Pancreas (tissue), 10 donors: ENCODE measurements at regions not wholly inside any gene's neighbourhood (a gene's known extent, or its start where the extent isn't known, plus 50 kb on each side); places are given as distances from the start of the nearest gene placed in this dataset.
A peak's percentile ranks its signal among the peaks of the same experiment; 100 is the strongest.

Source experiments
- ATAC-seq, 4 donors: fragments of 200-7000 bp; cut with Tn5 transposase; one replicate each; pipeline versions ENCODE4 v1.8.0 to v1.9.1; 2020; ENCODE audit warnings: mild to moderate bottlenecking in 4 of 4, moderate library complexity in 4 of 4
- DNase-seq, 6 donors: peaks; one replicate each; pipeline ENCODE4 v3.0.0-alpha.2; 2020
- FAIRE-seq: peaks from 2 replicates; lab custom pipeline; 2012; peaks lifted over from hg19 to GRCh38; lab: Jason Lieb, UNC
- H3K27ac ChIP-seq, 4 donors: fragments of 200-600 bp; sonication (generic); 1 replicate in 3 of 4; 2 replicates in 1 of 4; pipeline versions ENCODE4 v1.5.0 to v1.8.0; 2020
- H3K27me3 ChIP-seq, 4 donors: fragments of 200-600 bp; one replicate each; pipeline ENCODE4 v1.8.0; 2021
- H3K36me3 ChIP-seq, 3 donors: fragments of 200-600 bp; sonication (generic) in 1 of 3; one replicate each; pipeline versions ENCODE4 v1.5.0 to v1.8.0; 2020 to 2021
- H3K4me1 ChIP-seq, 3 donors: fragments of 200-600 bp; one replicate each; pipeline ENCODE4 v1.8.0; 2021
- H3K4me3 ChIP-seq, 4 donors: fragments of 200-600 bp; sonication (generic) in 2 of 4; one replicate each; pipeline versions ENCODE4 v1.5.0 to v1.8.0; 2020 to 2021
- H3K9me3 ChIP-seq, 4 donors: fragments of 200-600 bp; one replicate each; pipeline ENCODE4 v1.8.0; 2021
- WGBS, 2 donors: extraction: QIAGEN DNeasy Blood & Tissue Kit; methylation state at CpG; one replicate each; pipeline ENCODE4 v1.1.7; 2013; 5-methylcytosine and 5-hydroxymethylcytosine counted together
- intact Hi-C, 3 donors: fragments of 100-400 bp; cut with DNase I; formaldehyde crosslinking; loops; one replicate each; pipeline versions ENCODE4 v1.11.1 to v1.14.2; 2022
- TF ChIP-seq, protein P1 (sequence below), 4 donors: fragments of 200-600 bp; sonication (generic) in 3 of 4; IDR thresholded peaks; one replicate each; pipeline versions ENCODE4 v1.5.0 to v1.8.0; 2021; ENCODE audit warnings: antibody characterized with exemption in 4 of 4
- donor health status: healthy with polysubstance abuse.
- donor health status: DM: no; HTN: no; CAD: no; lungs with moderate emphysema.
- donor health status: DM: no; HTN: no; CAD: no.
- donor health status: control.
- donor health status: control.
- donor health status: Bipolar disorder and iron deficiency.
- donor health status: DM: yes; HTN: yes; CAD: no.
- donor health status: DM: no; HTN: no; CAD: no.
- donor health status: DM: no; HTN: no; CAD: no.
- donor health status: DM: yes; HTN: yes; CAD: no.

DNA sequence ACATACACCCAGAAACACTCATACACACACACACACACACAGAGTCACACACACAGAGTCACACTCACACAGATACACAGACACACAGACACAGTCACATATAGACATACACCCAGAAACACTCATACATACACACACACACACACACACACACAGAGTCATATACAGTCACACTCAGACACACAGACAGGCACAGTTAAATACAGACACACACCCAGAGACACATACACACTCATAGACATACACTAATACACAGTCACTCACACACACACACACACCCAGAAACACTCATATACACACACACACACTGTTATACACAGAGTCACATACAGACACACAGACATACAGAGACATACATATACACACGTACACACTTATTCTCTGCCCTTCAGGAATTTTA is 250.9 kb downstream of the QKI start:
- 78 to 91% methylated on average over 1 of the region's 1 CpG for WGBS, 2 donors
- H3K27ac ChIP-seq = no peak overlapping the region
- no peaks in the 10 kb centered on the region for H3K9me3 ChIP-seq
- intact Hi-C loops = no loop called here
- DNase-seq (no peak), ATAC-seq (no peak), FAIRE-seq (no peak)
- no peaks in the 10 kb centered on the region for H3K27me3 ChIP-seq
- no peak overlapping the region for H3K4me3 ChIP-seq
- H3K36me3 ChIP-seq = no peaks in the 10 kb centered on the region
- TF ChIP-seq, protein P1, sequence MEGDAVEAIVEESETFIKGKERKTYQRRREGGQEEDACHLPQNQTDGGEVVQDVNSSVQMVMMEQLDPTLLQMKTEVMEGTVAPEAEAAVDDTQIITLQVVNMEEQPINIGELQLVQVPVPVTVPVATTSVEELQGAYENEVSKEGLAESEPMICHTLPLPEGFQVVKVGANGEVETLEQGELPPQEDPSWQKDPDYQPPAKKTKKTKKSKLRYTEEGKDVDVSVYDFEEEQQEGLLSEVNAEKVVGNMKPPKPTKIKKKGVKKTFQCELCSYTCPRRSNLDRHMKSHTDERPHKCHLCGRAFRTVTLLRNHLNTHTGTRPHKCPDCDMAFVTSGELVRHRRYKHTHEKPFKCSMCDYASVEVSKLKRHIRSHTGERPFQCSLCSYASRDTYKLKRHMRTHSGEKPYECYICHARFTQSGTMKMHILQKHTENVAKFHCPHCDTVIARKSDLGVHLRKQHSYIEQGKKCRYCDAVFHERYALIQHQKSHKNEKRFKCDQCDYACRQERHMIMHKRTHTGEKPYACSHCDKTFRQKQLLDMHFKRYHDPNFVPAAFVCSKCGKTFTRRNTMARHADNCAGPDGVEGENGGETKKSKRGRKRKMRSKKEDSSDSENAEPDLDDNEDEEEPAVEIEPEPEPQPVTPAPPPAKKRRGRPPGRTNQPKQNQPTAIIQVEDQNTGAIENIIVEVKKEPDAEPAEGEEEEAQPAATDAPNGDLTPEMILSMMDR (IDR thresholded peaks at IDR 0.05) = no peak
- H3K4me1 ChIP-seq = no peaks in the 10 kb centered on the region

DNA sequence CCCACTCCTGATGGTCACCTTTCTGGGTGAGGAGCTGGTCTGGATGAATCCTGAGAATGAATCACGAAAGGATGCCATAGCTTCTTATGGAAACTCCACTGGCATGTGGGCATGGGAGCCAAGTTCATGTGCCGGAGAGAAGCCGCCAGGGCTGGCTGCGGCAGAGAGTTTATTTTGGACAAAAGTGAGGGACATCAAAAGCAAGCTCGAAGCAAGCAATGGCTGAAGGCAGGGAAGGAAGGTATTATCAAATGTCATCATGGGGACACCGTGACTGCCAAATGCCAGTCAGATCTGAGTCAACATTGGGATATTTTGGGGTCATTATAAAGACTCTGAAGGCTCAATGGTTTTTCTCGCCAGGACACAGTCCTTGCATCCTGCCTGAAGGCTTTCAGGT is 249.1 kb downstream of the QKI start:
- Histone ChIP-seq H3K4me1 (no peaks in the 10 kb centered on the region), H3K27ac (no peak overlapping the region), H3K36me3 (no peaks in the 10 kb centered on the region), H3K9me3 (no peaks in the 10 kb centered on the region), H3K27me3 (no peaks in the 10 kb centered on the region), H3K4me3 (no peak overlapping the region)
- DNase-seq = no peak
- intact Hi-C loops = no loop called here
- TF ChIP-seq, protein P1 (IDR thresholded peaks at IDR 0.05) = no peak
- no peak for ATAC-seq
- no peak for FAIRE-seq
- 76 to 87% methylated on average over 7 of the region's 7 CpGs for WGBS, 2 donors

DNA sequence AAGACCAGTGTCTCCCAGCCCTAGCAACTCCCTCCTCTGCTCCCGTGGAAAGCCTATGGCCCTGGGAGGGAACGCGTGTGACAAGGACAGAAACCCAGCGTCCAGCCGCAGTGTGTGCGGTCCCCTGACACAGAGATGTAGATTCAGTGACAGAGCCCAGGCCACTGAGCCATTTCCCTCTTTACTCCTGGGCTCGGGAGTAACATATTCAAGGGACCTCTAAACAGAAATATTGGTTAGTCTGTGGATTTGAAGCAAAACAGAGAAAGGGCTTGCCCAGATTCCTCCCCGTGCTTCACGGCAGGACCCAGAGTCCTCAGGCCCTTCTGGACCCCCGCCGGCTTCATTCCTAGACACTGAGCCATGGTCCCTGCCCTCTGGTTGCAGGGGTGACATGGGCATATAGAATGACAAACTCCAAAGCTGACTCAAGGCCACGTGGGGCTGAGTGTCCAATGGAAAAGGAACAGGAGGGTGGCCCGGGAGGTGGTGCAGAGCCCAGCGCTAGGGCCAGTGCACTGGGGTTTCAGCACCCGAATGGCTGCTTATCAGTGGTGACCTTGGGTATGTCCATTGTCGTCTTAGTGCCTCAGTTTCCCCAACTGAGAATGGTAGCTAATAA is 248.2 kb downstream of the QKI start:
- H3K36me3 ChIP-seq = no peaks in the 10 kb centered on the region
- DNase-seq (no peak), FAIRE-seq (no peak), ATAC-seq (no peak)
- intact Hi-C loops = no loop called here
- TF ChIP-seq, protein P1 (IDR thresholded peaks at IDR 0.05) = no peak
- WGBS, 2 donors = 81 to 88% methylated on average over 16 of the region's 16 CpGs
- H3K9me3 ChIP-seq = no peaks in the 10 kb centered on the region
- H3K27me3 ChIP-seq = no peaks in the 10 kb centered on the region
- H3K4me1 ChIP-seq = no peaks in the 10 kb centered on the region
- H3K27ac ChIP-seq = no peak overlapping the region
- no peak overlapping the region for H3K4me3 ChIP-seq

DNA sequence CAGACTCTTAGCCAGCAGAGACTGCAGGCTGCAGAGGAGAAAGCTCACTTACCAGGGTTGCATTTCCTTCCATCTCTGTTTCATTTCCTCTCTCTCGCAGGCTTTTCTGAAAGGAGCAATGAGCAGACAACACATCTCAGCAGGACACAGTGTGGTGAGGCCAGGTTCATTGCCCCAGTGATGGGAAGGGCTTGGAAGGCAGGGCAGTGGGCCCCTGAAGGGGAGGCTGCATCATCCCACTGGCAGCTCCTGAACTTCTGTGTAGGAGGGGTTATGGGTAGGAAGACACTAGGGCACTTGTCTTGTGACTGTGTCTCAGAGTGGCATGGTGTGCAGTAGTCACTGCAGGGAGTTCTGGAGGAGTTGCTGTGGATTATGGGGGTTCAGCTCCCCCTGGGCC is 246.8 kb downstream of the QKI start:
- 62 to 64% methylated on average over 1 of the region's 1 CpG for WGBS, 2 donors
- TF ChIP-seq, protein P1 (IDR thresholded peaks at IDR 0.05) = no peak
- FAIRE-seq (no peak), ATAC-seq (peak in 2 of 4 donors; percentile 39 to 50), DNase-seq (no peak)
- Histone ChIP-seq H3K27ac (no peak overlapping the region), H3K36me3 (no peaks in the 10 kb centered on the region), H3K4me3 (no peak overlapping the region), H3K9me3 (no peaks in the 10 kb centered on the region), H3K4me1 (no peaks in the 10 kb centered on the region), H3K27me3 (no peaks in the 10 kb centered on the region)
- intact Hi-C loops = no loop called here

DNA sequence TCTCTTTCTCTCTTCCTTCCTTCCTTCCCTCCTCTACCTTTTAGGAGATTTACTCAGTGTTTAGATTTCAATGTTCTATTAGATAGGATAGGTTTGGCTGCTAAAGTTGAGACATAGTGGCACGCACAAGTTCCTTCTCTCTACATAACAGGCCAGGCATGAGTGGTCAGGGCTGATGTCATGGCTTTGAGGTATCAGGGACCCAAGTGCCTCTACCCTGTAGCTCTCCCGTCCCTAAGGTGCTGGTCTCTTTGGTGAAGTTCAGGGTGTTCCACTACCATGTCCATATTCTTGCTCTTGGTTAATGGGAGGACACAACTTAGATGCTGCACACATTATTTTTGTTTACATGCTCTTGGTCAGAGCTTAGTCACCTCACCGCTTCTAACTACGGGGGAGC is 245.3 kb downstream of the QKI start:
- intact Hi-C loops = no loop called here

More for the DNA sequence above, 245.3 kb downstream of the QKI start:
- FAIRE-seq (no peak), ATAC-seq (no peak), DNase-seq (no peak)
- WGBS, 2 donors = 73 to 82% methylated on average over 4 of the region's 4 CpGs
- Histone ChIP-seq H3K9me3 (no peaks in the 10 kb centered on the region), H3K4me1 (no peaks in the 10 kb centered on the region), H3K27me3 (no peaks in the 10 kb centered on the region), H3K4me3 (no peak overlapping the region), H3K36me3 (no peaks in the 10 kb centered on the region), H3K27ac (no peak overlapping the region)
- TF ChIP-seq, protein P1 (IDR thresholded peaks at IDR 0.05) = no peak
